GM21447 (cell line): ENCODE measurements at regions not wholly inside any gene's neighbourhood (a gene's known extent, or its start where the extent isn't known, plus 50 kb on each side); places are given as distances from the start of the nearest gene placed in this dataset.

Experiments used
- ATAC-seq: cut with Tn5 transposase; IDR thresholded peaks from one replicate; pipeline ENCODE4 v1.9.1; 2021; ENCODE audit not compliant: unreplicated experiment

- ATAC-seq: no peak
Observed at GRCh38 chr2:104289651-104290565, 564.0 kb upstream of the POU3F3 start.

- ATAC-seq: no peak
Observed at GRCh38 chr2:104290566-104290891, 563.4 kb upstream of the POU3F3 start.

DNA sequence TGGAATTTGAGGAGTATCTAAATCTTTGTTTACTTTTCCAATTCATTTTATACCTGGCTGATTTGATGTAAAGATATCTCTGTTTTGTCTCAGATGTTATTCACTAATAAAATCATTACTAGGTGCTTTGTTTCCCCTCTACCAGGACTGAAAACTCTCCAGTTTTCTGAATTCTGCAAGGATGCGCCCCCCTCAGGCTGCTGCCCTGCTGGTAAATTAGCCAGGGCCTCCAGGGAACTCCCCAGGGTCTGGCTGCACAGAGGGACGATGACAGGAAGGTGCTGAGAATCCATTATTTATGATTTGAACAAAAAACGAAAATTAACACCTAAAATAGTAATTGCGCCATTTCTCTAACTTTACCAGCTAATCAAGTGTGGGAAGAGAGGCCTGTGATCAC lies 541.2 kb upstream of the POU3F3 start:
- ATAC-seq: no peak

- no peak for ATAC-seq
Observed at GRCh38 chr2:104318001-104318665, 535.8 kb upstream of the POU3F3 start.

- ATAC-seq: no peak
Observed at GRCh38 chr2:104321116-104321795, 532.7 kb upstream of the POU3F3 start.

GRCh38 chr2:104321796-104322349 lies 532.0 kb upstream of the POU3F3 start:
- ATAC-seq: no peak

DNA sequence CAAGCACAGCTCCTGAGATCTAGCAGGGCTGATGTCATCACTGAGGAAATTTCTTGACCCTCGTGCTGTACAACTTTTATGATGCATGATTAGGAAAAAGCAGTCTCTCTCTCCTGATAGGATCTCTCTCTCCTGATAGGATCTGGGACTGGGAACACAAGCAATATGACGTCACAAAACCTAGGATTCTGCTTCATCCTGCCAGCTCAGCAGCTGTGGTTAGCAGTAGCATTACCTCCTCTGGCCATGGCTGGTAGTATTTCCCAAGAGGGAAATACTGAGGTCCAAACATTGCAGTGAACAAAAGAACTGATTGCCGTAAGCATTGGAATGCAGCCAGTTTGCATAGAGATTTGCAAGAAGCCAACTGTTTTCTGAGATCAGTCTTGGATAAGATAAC lies 521.2 kb upstream of the POU3F3 start:
- no peak for ATAC-seq

GRCh38 chr2:104337869-104338268 lies 516.0 kb upstream of the POU3F3 start:
- ATAC-seq: no peak

DNA sequence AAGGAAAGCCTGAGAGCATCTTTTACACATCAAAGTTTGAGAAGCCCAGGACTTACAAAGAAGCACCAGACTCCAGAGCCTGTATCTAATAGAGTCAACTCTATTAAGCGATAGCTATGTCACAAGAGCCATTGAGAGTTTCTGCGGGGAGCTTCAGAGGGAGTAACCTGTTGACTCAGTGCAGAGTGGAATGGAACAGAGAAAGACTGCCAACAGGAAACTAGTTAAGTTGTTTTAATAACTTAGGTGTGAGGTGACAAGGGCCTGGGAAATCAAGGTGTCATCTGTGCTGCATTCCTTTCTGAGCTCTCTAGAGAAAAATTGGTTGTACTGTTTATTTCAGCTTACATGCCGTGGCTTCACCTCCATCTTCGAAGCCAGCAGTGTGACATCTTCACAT lies 513.8 kb upstream of the POU3F3 start:
- no peak for ATAC-seq

DNA sequence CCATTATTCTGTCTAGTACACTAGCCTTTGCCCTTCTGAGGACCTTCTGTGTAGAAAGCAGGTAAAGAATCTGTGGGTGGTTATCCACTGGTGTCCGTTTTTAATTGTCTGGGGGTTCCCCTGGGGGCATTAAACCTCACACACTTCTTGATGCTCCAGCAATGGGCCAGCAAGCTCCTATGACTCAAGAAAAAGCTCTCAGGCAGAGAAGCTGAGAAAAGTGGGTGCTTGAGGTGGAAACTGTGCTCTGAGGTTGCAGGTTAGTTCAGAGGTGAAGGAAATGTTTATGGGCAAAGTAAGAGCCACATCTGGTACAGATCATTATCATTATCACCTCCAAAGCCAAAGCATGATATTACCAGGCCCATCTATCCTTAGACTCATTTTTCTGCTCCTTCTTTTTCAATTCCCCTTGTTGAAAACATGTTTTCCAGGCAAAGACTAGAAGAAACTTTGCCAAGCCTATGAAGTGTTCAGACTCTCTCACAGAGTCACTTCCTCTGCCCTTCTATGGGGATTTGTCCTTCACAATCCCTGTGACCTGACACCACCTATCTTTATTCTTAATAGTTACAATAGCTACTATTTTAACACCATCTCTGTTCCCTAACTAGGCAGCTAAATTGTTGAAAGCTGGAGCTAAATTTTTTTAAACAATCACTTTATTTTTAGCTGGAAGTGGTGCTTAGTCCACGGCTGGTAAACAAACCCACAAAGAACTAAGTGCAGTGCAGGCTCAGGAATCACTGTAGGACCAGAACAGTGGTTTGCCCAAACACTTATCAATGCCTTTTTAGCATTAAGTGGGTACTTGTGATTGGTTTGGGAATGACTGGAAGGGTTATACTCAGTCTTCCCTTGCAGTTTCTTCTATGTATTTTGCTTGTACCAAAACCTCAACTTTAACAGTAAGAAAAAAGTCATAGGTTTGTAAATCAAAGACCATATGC lies 512.8 kb upstream of the POU3F3 start:
- no peak for ATAC-seq

- ATAC-seq: no peak
Observed at GRCh38 chr2:104344306-104344705, 509.6 kb upstream of the POU3F3 start.

DNA sequence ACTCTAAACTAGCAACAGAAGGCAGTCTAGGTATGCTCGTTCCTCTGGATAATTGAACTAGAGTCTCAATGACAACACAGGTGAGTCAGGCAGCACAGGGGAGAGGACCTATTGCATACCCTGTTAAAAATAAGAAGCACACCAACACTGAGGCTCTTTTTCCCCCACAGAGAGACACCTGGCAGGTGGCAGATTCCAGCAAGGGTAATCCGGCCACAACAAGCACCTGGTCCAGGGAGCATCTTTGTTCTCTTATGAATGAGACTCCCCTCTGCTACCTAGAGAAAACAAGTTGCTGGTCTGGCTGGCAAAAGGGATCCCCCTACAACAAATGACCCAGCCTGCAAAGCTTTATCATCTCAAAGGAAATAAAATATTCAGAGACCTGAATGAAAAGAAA lies 508.9 kb upstream of the POU3F3 start:
- ATAC-seq: no peak

GRCh38 chr2:104358122-104358521 lies 495.8 kb upstream of the POU3F3 start:
- no peak for ATAC-seq

- ATAC-seq: no peak
Observed at GRCh38 chr2:104361414-104361813, 492.5 kb upstream of the POU3F3 start.

- no peak for ATAC-seq
Observed at GRCh38 chr2:104368089-104368488, 485.8 kb upstream of the POU3F3 start.

GRCh38 chr2:104371087-104371781 lies 482.7 kb upstream of the POU3F3 start:
- ATAC-seq: no peak

DNA sequence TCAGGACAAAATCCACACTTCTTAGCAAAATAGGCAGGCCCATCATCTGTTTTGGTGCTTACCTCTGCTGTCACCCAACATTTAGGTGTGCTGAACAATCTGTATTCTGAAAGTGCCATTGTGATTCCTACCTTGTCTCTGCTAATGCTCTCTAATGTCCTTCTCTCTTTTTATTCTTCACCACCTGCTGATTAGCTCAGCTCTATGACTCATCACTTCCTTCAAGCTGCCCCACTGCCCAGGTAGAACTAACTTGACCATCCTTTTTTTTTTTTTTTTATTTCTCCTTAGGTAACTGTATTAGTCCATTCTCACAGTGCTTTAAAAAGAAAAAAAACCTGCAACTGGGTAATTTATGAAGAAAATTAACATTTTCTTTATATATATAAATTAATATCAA lies 478.7 kb upstream of the POU3F3 start:
- ATAC-seq: no peak

GRCh38 chr2:104378853-104379374 lies 475.0 kb upstream of the POU3F3 start:
- ATAC-seq: peak; percentile 75

DNA sequence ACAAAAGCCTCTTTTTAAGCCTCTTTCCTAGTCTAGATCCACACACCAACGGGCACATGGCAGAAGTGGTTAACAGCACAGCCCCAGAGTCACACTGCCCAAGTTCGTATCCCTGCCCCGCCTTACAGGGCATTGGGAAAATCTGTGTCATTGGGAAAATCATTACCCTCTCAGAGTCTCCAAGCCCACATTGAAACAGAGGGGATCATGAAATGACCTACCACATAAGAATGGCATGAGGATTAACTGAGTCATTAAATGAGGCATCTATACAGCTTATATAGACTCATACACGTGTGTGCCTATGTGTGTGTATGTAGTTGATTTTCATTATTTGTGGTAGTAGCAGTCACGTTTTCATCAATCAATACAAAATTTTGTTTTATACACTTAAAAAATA lies 469.0 kb upstream of the POU3F3 start:
- no peak for ATAC-seq

DNA sequence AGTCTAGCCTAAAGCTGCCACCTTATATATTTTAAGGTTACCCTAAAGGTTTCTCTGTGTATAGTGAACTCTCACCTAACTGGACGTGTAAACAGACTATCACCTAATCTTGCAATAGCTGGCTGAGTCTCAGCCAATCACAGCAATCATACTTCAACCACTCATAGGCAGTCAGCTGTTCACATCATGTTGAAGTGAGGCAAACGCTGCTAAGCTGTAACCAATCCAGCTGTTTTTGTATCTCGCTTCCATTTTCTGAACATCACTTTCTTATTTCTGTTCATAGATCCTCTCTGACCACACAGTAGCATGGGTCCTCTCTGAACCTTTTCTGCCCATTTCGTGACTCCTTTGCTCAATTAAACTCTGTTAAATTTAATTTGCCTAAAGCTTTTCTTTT lies 468.2 kb upstream of the POU3F3 start:
- ATAC-seq: no peak
